NCI-H526 treated with DMSO at 0.1 percent for 48 hours (cell line): ENCODE measurements at regions not wholly inside any gene's neighbourhood (a gene's known extent, or its start where the extent isn't known, plus 50 kb on each side); places are given as distances from the start of the nearest gene placed in this dataset.

Experiments
- DNase-seq: peaks from one replicate; lab custom pipeline; 2025; lab: John Stamatoyannopoulos, UW

- peak; percentile 34 for DNase-seq
These were observed 55.5 kb upstream of the ADAMTS9 start for GRCh38 chr3:64743156-64743886.

- DNase-seq = no peak
These were observed 53.5 kb upstream of the ADAMTS9 start for GRCh38 chr3:64741341-64741740.

DNA sequence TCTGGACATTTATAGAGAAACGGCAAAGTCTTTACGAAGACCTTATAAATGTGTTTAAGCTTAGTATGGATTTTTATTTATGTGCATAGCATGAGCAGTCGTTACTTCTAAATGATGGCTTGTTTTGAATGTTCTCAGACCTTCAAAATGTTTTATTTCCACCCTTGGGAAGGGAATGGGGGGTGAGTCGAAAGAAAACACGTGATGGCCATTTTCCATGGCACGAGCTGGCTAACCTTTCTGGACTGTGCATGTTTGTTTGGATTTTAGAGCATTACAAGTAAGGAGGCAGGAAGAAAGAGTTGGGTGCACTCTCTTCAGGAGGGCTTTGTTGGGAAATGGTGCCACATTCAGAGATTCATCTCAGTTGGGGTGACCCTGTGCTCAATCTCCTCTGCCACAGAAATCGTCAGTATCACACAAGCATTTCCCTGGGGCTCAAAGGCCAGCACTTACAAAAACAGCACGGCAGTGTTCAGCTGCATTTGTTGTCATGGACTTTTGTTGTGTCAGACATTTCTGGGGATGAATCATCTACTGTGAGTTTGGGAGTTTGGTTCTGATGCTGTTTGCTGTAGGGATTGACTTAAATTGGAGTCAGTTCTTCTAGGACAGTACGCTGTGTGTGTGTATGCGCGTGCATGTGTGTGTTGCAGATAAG lies 52.3 kb upstream of the ADAMTS9 start:
- DNase-seq = no peak
